Muscle of arm (tissue), 1 donor: ENCODE measurements at regions not wholly inside any gene's neighbourhood (a gene's known extent, or its start where the extent isn't known, plus 50 kb on each side); places are given as distances from the start of the nearest gene placed in this dataset.
"Not testable (repeated sequence)": the region's sequence is repeated elsewhere in the genome, so short reads cannot be mapped to it uniquely, and the experiment has no call there.

Source experiments
- DNase-seq: peaks from one replicate; pipeline ENCODE4 v3.0.0-alpha.2; 2013

DNA sequence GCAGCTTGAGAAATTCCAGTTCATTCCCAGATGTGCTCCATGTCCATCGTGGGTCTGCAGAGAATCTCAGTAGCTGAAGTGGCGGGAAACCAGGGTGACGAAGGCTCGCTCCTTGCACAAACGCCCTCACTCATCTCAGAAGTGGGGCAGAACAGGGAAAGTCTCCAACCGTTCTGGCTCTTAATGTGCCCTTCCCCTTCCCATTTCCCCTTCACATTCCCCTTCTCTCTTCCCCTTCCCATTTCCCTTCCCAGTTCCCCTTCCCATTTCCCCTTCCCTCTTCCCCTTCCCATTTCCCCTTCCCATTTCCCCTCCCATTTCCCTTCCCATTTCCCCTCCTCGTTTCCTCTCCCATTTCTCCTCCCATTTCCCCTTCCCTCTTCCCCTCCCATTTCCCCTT is 108.5 kb downstream of the OLFM1 start:
- not testable (repeated sequence) for DNase-seq

DNA sequence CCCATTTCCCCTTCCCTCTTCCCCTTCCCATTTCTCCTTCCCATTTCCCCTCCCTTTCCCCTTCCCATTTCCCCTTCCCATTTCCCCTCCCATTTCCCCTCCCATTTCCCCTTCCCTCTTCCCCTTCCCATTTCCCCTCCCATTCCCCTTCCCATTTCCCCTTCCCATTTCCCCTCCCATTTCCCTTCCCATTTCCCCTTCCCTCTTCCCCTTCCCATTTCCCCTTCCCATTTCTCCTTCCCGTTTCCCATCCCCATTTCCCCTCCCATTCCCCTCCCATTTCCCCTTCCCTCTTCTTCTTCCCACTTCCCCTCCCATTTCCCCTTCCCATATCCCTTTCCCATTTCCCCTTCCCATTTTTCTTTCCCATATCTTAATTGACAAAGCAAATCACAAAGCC is 109.0 kb downstream of the OLFM1 start:
- no peak for DNase-seq

DNA sequence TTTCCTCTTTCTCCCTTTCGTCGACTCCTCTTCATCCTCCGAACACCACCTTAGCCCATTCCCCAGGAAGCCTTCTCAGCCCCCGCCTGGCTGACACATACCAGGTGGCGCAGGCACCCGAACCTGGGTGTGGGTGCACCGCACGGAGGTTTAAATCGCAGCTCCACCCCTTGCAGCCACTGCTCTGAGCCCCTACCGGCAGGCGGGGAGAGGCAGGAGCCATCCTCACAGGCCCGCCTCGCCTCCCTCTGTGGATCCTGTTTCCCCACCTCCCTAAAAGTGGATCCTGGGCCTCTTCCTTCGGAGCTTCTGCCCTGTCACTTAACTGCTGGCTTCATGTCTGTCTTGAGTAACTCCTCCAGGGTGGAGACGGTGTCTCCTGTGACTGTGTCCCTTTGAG is 110.7 kb downstream of the OLFM1 start:
- no peak for DNase-seq

DNA sequence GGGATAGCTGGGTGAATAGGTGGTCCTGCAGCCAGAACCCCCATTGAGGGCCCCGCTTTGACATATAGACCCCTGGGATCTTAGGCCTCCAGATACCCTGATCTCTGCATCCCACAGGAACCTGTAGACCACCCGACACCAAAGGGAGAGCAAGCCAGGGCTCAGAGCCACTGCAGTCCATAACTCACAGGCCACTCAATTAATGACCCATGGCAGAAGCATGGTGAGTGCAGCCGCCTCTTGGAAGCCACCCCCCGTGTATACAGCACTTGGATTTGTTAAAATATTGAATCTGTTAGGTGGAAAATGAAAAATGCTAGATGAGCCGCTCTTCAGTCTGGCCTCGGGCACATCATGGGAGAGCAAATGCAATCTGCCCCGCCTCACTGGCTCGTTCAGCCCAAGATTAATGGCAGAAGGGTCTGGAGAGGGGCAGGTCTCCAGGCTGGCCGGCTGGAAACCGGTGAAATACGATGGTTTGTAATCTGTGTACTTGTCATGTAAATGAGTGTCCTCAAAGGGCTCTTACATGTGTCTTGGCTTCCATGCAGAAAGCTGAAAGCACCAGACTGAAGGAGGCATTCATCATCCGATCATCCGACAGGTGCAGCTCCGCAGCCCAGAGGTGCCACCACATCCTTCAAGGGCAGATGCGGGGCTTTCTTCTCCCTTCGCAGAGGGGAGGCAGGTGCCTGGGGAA is 111.3 kb downstream of the OLFM1 start:
- DNase-seq, result no peak

DNA sequence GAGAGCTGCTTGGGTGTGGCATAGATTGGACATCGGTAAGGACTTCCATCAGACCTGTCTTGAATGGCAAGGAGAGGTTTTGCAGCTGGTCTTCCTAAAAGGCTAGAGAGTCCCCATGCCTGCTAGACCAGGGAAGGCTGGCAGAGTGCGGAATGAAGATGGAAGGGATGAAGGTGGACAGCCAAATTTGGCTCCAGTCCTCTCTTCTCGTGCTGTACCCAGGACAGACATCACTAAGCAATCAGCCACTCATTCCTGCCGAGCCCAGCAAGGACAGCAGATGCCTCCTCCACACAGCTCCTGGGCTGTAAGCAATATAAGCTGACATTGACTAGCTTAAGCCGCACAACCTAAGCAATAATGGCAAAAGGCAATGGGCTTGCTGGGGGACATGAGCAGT is 112.0 kb downstream of the OLFM1 start:
- DNase-seq, result no peak

DNA sequence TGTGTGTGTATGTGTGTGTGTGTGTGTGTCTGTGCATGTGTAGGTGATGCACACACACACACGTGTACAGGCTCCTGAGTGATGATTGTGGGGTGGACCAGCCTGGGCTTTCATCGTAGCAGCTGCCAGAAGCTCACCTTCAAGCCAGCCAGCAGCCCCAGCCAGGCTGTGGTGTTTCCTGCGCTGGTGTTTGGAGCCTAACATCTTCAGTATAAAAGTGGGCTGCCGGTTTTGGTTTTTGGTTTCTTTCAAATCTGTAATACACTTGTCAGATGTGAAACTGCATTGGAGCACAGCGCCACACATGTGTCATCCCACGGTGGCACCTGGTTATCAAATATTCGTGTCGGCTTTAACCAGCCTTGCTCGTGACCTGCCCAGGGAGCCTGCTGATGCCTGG is 114.2 kb downstream of the OLFM1 start:
- no peak for DNase-seq

DNA sequence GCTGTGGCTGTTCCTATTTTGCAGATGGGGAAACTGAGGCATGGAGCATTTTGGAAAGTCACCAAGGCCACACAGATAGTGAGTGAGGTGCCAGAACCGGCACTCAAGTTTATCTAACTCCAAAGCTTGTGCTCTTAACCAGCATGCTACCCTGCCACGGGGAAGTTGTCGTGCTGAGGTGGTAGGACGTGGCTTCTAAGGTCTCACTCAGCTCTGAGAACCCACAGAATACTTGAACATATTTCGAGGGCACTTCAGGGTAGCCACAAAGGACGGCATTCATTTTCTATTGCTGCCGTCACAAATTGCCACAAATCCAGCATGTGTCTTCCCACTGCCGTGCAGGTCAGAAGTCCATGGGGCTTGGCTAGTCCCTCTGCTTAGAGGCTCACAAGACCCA is 116.7 kb downstream of the OLFM1 start:
- no peak for DNase-seq

DNA sequence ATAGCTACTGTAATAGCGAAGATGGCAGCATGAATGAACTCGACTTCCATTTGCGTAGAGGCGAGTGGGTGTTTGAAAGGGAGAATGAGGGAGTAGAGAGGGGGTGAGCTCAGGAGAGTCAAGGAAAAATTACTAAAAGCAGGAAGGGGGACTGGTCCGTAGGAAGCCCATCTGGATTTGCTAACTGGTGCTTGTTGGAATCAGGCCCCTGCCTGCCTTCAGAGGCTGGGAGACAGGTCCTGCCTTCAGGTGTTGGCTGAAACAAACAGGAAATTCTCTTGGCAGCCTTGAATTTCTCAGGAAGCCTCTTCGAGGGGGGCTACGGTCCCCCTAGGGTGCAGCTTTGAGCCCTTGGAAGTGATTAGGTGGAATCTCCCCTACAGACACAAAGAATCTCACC is 121.7 kb downstream of the OLFM1 start:
- no peak for DNase-seq

DNA sequence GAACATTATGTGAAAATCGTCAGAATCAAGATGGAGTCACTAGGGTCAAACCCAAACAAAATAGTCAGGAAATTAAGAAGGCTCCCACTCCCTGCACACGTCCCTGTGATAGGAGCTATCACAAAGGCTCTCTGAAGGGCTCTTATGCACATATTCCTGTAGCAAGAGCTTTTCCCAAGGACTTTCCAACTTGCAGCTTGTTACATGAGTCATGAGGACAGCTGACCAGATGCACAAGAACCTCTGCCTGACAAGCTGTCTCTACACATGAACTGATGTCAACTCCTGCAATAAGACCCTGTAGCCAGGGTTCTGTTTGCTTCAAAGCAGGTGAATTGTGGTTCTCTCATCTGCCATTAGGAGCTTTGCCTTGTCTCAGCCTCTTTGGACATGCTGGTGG is 122.4 kb downstream of the OLFM1 start:
- DNase-seq, result no peak

DNA sequence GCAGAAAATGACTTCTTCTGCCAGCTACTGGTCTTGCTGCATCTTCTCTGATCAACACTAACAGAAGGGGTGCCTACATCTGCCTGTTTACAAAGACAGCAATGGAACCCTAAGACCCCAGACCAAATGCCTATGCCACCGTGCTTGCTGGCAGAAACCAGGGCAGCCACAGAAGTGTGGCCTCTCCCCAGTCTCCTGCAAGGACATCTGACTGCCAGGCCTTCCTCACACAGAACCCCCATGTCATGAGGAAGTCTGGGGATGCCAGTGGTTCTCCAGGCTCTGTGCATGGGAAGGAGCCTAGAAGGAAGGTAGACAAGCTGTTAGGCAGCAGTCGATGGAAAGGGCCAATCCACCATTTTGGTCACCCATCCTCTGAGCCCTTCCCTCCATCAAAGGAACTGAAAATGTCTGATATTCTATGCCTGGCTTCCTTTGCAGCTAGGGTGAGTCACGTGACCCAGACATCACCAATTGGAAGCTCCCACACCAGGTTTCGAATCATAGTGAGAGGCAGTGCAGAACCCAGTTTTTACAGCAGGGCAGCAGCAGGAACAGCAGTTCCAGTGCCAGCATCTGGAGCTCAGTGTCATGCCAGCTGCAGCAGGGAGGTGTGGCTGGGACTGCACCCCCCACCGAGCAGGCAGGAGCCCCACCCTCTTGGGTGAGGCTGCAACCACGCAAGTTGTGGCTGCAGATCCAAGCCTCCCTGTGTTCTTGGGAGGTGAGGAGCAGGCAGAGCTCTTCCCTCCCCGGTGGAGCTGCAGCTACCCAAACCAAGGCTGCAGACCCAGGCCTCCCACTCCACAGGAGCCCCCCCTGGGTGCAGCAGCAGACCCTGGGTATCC is 123.4 kb downstream of the OLFM1 start:
- DNase-seq, result no peak

DNA sequence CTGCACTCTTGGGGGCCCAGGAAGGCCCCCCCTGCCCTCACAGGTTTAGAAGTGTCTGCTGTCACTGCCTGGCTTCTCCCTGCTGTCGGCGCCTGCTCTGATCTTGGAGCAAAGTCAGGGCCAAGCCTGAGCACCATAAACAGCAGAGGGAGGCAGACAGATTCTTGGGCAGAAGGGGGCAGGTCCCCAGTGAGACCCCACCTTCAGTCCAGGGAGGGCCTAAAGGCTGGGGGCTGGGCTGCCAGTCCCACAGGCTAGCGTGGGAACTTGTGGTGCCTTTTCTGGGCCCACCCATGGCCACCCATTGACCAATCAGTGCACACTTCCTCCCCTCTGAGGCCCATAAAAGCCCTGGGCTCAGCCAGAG is 124.0 kb downstream of the OLFM1 start:
- no peak for DNase-seq

DNA sequence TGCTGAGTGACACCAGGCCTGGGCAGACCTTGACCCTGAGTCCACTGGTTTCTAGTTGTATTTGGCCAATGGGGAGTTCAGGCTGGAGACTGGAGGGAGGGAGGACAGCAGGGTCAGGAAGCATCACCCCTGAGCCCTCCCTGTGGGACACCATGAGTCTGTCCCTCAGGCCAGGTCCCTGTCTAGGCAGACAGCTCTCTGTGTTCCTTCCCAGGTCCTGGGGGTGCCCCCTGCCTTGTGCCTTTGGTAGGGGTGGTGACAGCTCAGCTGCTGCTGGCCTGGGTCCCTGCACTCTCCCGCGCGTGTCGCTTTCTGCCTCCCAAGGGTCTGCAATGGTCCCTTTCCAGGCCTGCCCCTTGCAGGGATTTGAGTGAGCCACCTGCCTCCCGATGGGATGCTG is 125.5 kb downstream of the OLFM1 start:
- no peak for DNase-seq

DNA sequence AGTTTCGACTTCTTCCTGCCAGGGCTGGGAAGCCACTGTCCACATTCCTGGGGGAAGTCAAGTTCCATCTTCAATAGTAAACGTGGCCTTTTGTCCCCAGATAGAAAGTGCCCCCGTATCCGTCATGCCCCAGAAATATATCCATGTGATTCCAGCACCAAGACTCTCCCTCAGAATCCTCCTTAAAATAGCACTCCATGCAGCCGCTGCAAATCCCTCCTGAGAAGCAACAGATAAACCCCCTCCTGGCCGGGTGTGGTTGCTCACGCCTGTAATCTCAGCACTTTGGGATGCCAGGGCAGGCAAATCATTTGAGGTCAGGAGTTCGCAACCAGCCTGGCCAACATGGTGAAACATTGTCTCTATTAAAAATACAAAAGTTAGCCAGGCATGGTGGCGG is 126.1 kb downstream of the OLFM1 start:
- no peak for DNase-seq

DNA sequence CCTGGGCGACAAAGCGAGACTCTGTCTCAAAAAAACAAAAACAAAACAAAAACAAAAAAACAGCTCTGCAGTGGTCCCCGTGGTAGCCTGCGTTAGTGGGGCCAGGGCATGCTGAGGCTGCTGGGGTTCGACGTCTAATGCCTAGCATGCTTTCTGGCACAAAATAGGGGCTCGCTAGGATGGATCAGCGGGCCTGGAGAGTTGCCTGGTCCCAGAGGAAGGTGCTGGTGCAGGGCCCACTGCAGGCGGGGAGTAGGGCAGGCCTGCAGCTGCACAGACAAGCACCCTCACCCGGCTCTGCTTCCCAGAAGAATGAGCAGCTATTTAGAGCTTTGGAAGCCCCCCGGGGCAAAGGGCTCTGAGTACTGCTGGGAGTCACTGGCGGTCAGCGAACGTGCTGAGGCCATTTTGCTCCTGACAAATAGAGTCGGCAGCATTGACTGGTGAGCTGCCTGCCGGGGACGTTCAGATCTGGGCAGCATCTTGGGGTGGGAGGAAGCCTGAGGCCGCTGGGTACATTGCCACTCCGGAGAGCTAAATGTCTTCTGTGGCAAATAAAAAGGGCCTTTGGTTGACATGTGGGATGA is 126.7 kb downstream of the OLFM1 start:
- DNase-seq, result no peak

DNA sequence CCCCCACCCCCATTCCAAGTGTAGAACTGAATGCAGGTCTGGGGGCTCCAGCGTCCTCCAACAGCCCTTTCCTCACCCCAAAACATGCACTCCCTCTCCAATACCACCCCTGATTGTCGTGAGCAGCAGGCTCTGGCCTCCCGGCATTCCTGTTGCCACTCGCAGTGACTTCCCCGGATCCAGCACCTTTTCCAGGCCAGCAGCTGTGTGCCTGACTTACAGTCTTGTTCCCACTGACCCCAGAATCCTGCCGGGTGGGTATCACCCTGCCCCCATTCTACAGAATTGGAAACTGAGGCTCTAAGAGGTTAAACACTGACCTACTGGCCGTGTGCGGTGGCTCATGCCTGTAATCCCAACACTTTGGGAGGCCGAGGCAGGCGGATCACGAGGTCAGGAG is 127.2 kb downstream of the OLFM1 start:
- no peak for DNase-seq

DNA sequence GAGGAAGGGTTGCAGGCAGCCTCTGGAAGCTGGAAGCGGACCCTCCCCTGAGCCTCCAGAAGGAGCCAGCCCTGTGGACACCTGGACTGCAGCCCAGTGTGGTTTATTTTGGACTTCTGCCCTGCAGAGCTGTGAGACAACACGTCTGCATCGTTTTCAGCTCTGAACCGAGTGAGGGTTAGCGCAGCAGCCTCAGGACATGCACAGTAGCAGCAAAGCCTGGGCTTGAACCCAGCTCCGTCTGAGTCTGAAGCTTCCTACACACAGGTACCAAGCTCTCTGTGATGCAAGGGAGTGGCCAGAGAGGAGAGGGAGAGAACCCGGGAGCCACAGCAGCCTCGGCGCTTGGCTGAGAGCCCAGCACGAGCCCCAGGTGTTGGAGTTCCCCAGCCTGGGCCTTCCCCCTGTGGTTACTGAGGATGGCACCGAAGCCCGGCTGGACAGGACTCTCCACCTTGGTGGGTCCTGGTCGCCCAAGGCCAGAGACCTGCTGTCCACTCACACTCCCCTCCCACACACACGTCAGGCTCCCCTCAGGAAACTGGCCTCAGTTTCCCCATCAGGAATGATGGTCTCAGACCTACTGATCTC is 128.2 kb downstream of the OLFM1 start:
- DNase-seq, result peak; percentile 22

DNA sequence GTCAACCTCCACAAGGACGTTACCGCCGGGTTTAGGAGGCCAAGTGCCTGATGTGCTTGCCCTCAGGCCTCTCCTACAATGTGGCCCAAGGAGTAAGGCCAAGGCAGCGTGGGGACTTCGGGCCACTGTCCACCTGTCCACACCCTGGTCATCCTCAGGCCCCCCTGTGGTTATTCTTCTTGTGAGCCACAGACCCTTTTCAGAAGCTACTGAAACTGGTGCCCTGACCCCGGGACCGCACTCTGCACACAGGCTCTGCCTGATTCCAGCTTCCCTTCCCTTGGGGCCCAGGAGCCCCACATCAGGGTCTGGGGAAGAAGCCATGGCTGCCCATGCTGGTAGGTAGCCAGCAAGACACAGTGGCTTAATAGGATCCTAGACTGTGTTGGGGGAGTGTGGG is 128.8 kb downstream of the OLFM1 start:
- no peak for DNase-seq

DNA sequence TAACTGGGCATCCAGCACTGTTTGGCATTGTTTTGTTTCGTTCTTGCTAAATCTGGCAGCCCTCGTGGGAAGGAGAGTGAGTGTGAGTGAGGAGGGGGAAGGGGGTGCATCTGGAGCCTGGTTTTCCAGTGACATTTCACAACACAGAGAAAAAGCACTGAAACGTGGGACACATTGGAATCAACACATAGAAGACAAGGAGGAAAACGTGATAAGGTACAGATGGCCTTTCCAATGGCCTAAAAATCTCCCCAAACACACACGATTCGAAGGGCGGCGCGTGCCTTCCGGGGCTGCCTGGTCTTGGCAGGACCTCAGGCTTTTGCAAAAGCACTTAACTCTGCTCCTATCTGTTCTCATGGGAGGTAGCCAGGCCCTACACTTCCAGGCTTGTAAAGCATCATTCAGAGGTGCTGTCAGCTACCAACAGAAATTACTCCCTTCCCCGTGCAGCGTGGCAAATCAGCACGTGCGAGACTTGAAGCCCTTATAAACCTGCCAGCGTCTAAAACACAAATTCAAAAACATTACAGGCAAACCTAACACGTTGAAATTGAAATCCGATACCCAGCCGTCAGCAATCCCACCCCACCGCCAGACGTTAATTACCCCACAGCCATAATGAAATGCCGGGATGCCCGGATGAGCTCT is 129.4 kb downstream of the OLFM1 start:
- no peak for DNase-seq

DNA sequence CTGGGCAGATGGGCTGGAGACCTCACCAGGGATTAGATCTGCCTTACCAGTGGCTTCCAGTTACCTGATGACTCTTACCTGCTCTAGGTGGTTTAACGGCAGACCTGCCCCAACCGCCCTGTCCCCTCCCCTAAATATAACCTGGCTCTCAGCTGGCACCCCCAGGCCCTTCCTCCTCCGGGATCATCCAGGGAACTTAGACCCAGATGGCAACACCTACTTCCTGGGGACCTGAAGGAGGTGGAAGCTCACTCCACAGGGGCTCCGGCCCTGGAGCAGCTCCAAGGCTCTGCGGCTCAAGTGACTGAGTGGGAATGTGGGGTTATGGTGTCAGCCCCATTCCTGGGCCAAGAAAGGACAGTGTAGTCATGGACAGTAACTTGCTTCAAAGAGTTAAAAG is 130.4 kb downstream of the OLFM1 start:
- DNase-seq, result no peak

DNA sequence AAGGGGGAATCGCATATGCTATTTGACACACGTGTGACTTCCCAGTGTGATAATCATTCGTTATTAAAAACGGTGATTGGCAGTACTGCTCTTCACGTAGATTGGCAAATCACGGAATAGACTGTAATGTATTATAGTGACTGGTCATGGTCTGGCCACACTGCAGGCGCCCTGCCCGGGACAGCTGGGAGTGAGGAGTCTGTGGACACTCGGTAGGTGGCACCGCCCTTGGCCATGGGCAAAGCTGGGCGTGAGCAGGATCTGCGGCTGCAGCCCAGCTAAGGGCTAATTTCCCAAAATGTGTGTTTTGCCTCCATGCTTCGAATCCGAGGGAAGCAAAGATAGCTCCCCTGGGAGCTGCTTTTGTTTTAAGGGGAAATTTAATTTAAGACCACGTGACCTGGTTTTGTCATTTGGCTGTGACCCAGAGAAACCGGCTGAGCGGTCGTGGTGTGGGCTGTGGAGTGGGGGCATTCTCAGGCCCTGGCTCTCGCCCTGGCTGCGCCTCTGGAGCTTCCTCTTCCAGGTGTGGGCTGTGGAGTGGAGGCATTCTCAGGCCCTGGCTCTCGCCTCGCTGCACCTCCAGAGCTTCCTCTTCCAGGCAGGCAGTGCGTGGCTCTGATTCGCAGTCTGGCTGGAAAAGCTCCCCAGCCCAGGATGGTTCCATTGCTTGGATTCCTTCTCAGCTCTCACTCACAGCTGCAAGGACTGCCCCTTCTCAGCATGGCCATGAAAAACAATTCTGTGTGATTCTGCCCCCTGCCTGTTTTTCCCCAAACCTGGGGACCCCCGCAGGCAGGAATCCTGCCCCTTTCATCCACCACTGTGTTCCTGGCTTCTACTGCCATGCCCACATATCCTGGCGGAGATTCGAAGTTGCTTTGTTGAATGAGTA is 131.1 kb downstream of the OLFM1 start:
- no peak for DNase-seq
